H9 (cell line): ENCODE measurements at regions not wholly inside any gene's neighbourhood (a gene's known extent, or its start where the extent isn't known, plus 50 kb on each side); places are given as distances from the start of the nearest gene placed in this dataset.

Experiments used
- DNase-seq: peaks from one replicate; pipeline ENCODE4 v3.0.0-alpha.2; 2017
- H2AFZ ChIP-seq: one replicate; pipeline ENCODE4 v1.6.1; 2013; ENCODE audit warnings: mild to moderate bottlenecking, low read length, control low read depth, moderate library complexity
- H2AK5ac ChIP-seq: 2 replicates; pipeline ENCODE4 v1.6.1; 2013; ENCODE audit warnings: low read length, control low read depth, mixed read lengths; ENCODE audit not compliant: insufficient read length
- H2BK120ac ChIP-seq: one replicate; pipeline ENCODE4 v1.6.1; 2013; ENCODE audit warnings: low read depth, mild to moderate bottlenecking, low read length, control low read depth, inconsistent platforms; ENCODE audit not compliant: poor library complexity, severe bottlenecking
- H2BK12ac ChIP-seq: 2 replicates; pipeline ENCODE4 v1.6.1; 2013; ENCODE audit warnings: low read length, control low read depth, mixed read lengths, low read depth; ENCODE audit not compliant: insufficient read length
- H2BK15ac ChIP-seq: 2 replicates; pipeline ENCODE4 v1.6.1; 2013; ENCODE audit warnings: low read depth, low read length, control low read depth
- H2BK20ac ChIP-seq: one replicate; pipeline ENCODE4 v1.6.1; 2013; ENCODE audit warnings: low read depth, mild to moderate bottlenecking, low read length, control low read depth, inconsistent platforms; ENCODE audit not compliant: poor library complexity, severe bottlenecking
- H2BK5ac ChIP-seq: 2 replicates; pipeline ENCODE4 v1.6.1; 2013; ENCODE audit warnings: low read length, control low read depth, mixed read lengths; ENCODE audit not compliant: insufficient read length
- H3K14ac ChIP-seq: 2 replicates; pipeline ENCODE4 v1.6.1; 2013; ENCODE audit warnings: low read length, control low read depth; ENCODE audit not compliant: insufficient read depth
- H3K18ac ChIP-seq: 2 replicates; pipeline ENCODE4 v1.6.1; 2013; ENCODE audit warnings: low read depth, mild to moderate bottlenecking, mixed read lengths, low read length, control low read depth; ENCODE audit not compliant: insufficient read length
- H3K23ac ChIP-seq: 2 replicates; pipeline ENCODE4 v1.6.1; 2013; ENCODE audit warnings: low read length, control low read depth, mixed read lengths, low read depth; ENCODE audit not compliant: insufficient read length
- H3K23me2 ChIP-seq: 2 replicates; pipeline ENCODE4 v1.6.1; 2013; ENCODE audit warnings: low read depth, mild to moderate bottlenecking, mixed read lengths, low read length, control low read depth; ENCODE audit not compliant: insufficient read length, poor library complexity, severe bottlenecking
- H3K27ac ChIP-seq: 2 replicates; pipeline ENCODE4 v1.5.1; 2013; ENCODE audit warnings: low read length, control low read depth, mixed read lengths, low read depth; ENCODE audit not compliant: insufficient read length
- H3K27me3 ChIP-seq: 2 replicates; pipeline ENCODE4 v1.6.1; 2013; ENCODE audit warnings: low read length, control low read depth, inconsistent platforms; ENCODE audit not compliant: insufficient read depth
- H3K4ac ChIP-seq: 2 replicates; pipeline ENCODE4 v1.6.1; 2013; ENCODE audit warnings: low read depth, mild to moderate bottlenecking, control low read depth, inconsistent platforms, low read length, moderate library complexity
- H3K4me1 ChIP-seq: 2 replicates; pipeline ENCODE4 v1.6.1; 2013; ENCODE audit warnings: low read length, control low read depth, inconsistent platforms; ENCODE audit not compliant: insufficient read depth
- H3K4me2 ChIP-seq: 2 replicates; pipeline ENCODE4 v1.6.1; 2013; ENCODE audit warnings: low read length, control low read depth, mixed read lengths; ENCODE audit not compliant: insufficient read length, insufficient read depth
- H3K56ac ChIP-seq: 2 replicates; pipeline ENCODE4 v1.6.1; 2013; ENCODE audit warnings: low read depth, mild to moderate bottlenecking, mixed read lengths, low read length, control low read depth; ENCODE audit not compliant: insufficient read length
- H3K79me1 ChIP-seq: 2 replicates; pipeline ENCODE4 v1.6.1; 2013; ENCODE audit warnings: low read depth, mild to moderate bottlenecking, moderate library complexity, low read length, control low read depth, inconsistent platforms; ENCODE audit not compliant: insufficient read depth, poor library complexity, severe bottlenecking
- H3K79me2 ChIP-seq: 2 replicates; pipeline ENCODE4 v1.6.1; 2013; ENCODE audit warnings: low read length, control low read depth, inconsistent platforms; ENCODE audit not compliant: insufficient read depth
- H3K9ac ChIP-seq: 2 replicates; pipeline ENCODE4 v1.6.1; 2013; ENCODE audit warnings: low read length, control low read depth, mixed read lengths; ENCODE audit not compliant: insufficient read length; ENCODE audit errors: extremely low read depth
- H3K9me3 ChIP-seq: one replicate; pipeline ENCODE4 v1.6.1; 2013; ENCODE audit warnings: low read depth, low read length, inconsistent platforms; ENCODE audit not compliant: control insufficient read depth
- H3T11ph ChIP-seq: one replicate; pipeline ENCODE4 v1.6.1; 2013; ENCODE audit warnings: mild to moderate bottlenecking, low read length, control low read depth, inconsistent platforms
- H4K20me1 ChIP-seq: one replicate; pipeline ENCODE4 v1.6.1; 2013; ENCODE audit not compliant: control insufficient read depth, insufficient read length, insufficient read depth
- H4K5ac ChIP-seq: 2 replicates; pipeline ENCODE4 v1.6.1; 2013; ENCODE audit warnings: low read depth, mild to moderate bottlenecking, mixed read lengths, low read length, control low read depth; ENCODE audit not compliant: insufficient read length
- H4K8ac ChIP-seq: replicated peaks from 2 replicates; pipeline ENCODE4 v1.6.1; 2013; ENCODE audit warnings: low read length, control low read depth, mixed read lengths, low read depth; ENCODE audit not compliant: insufficient read length
- H4K91ac ChIP-seq: 2 replicates; pipeline ENCODE4 v1.6.1; 2013; ENCODE audit warnings: low read depth, mild to moderate bottlenecking, moderate library complexity, mixed read lengths, low read length, control low read depth; ENCODE audit not compliant: insufficient read length
- H3K27ac Mint-ChIP-seq, 3 experiments: 2 replicates in 2 of 3; 3 replicates in 1 of 3; pipeline ENCODE4 v1.8.0; 2020 to 2021; ENCODE audit warnings: mixed read lengths in 3 of 3, mild to moderate bottlenecking in 1 of 3, moderate library complexity in 1 of 3
- H3K27me3 Mint-ChIP-seq: 2 replicates; pipeline ENCODE4 v1.8.0; 2021; ENCODE audit warnings: low read depth, mild to moderate bottlenecking, moderate library complexity, mixed read lengths
- H3K36me3 Mint-ChIP-seq, 3 experiments: 2 replicates in 2 of 3; 3 replicates in 1 of 3; pipeline ENCODE4 v1.8.0; 2020 to 2021; ENCODE audit warnings: low read depth in 3 of 3, mixed read lengths in 3 of 3; ENCODE audit not compliant: insufficient read depth in 1 of 3
- H3K4me1 Mint-ChIP-seq, 2 experiments: 2 replicates each; pipeline ENCODE4 v1.8.0; 2020; ENCODE audit warnings: mixed read lengths in 2 of 2
- H3K4me3 Mint-ChIP-seq, 2 experiments: 2 replicates in 1 of 2; 3 replicates in 1 of 2; pipeline ENCODE4 v1.8.0; 2020 to 2021; ENCODE audit warnings: mild to moderate bottlenecking in 2 of 2, mixed read lengths in 2 of 2, moderate library complexity in 1 of 2
- H3K9me3 Mint-ChIP-seq, 2 experiments: 2 replicates in 1 of 2; 3 replicates in 1 of 2; pipeline ENCODE4 v1.8.0; 2020; ENCODE audit warnings: mild to moderate bottlenecking in 2 of 2, mixed read lengths in 2 of 2, moderate library complexity in 1 of 2
- WGBS: extraction: QIAGEN DNeasy Blood & Tissue Kit; methylation state at CpG from one replicate; pipeline ENCODE4 v1.1.7; 2013; ENCODE audit warnings: missing lambda C conversion rate, low lambda C conversion rate, mixed read lengths; ENCODE audit not compliant: insufficient read length; ENCODE audit errors: extremely low coverage; 5-methylcytosine and 5-hydroxymethylcytosine counted together
- TF ChIP-seq, protein P1 (sequence below): fragments of 200-600 bp; sonication (generic); conservative IDR thresholded peaks from 3 replicates; pipeline ENCODE4 v1.8.0; 2021; ENCODE audit warnings: antibody characterized with exemption, mild to moderate bottlenecking

DNA sequence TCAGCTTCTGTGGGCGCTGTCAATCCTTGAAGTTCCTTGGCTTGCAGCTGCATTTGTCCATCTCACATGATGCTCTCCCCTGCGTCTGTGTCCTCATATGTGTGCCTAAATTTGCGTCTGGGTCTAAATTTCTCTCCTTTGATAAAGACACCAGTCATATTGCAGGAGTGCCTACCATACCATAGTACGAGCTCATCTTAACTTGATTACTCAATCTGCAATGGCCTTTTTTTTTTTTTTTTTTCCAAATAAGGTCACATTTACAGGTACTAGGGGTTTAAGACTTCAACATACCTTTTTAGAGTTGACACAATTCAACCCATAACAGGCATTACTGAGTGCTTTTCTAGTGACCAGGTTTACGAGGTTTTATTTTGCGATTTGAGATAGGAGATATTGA lies 233.3 kb upstream of the TBX3 start:
- no peaks in the 10 kb centered on the region for H3K36me3 Mint-ChIP-seq
- peaks cover 0 to 3% of the 10 kb centered on the region in 2 experiments; a peak in 2 of 5 replicates for H3K9me3 Mint-ChIP-seq
- H3K9me3 ChIP-seq = no peaks in the 10 kb centered on the region

More for the DNA sequence above, 233.3 kb upstream of the TBX3 start:
- no peak overlapping the region for H2AFZ ChIP-seq
- peaks cover 4 to 9% of the 10 kb centered on the region in 2 experiments; a peak in 3 of 4 replicates for H3K4me1 Mint-ChIP-seq
- H2AK5ac ChIP-seq = no peak overlapping the region
- no peak overlapping the region for H3K4ac ChIP-seq
- no peak overlapping the region for H4K8ac ChIP-seq
- H3K27ac ChIP-seq = no peak overlapping the region
- no peaks in the 10 kb centered on the region for H3K79me2 ChIP-seq
- no peak overlapping the region for H2BK5ac ChIP-seq
- no peak overlapping the region for H4K5ac ChIP-seq
- TF ChIP-seq, protein P1, sequence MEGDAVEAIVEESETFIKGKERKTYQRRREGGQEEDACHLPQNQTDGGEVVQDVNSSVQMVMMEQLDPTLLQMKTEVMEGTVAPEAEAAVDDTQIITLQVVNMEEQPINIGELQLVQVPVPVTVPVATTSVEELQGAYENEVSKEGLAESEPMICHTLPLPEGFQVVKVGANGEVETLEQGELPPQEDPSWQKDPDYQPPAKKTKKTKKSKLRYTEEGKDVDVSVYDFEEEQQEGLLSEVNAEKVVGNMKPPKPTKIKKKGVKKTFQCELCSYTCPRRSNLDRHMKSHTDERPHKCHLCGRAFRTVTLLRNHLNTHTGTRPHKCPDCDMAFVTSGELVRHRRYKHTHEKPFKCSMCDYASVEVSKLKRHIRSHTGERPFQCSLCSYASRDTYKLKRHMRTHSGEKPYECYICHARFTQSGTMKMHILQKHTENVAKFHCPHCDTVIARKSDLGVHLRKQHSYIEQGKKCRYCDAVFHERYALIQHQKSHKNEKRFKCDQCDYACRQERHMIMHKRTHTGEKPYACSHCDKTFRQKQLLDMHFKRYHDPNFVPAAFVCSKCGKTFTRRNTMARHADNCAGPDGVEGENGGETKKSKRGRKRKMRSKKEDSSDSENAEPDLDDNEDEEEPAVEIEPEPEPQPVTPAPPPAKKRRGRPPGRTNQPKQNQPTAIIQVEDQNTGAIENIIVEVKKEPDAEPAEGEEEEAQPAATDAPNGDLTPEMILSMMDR = no peak
- no peaks in the 10 kb centered on the region for H3K79me1 ChIP-seq
- H3T11ph ChIP-seq = no peak overlapping the region
- peaks cover 3% of the 10 kb centered on the region for H3K27me3 Mint-ChIP-seq
- no peak overlapping the region for H3K18ac ChIP-seq
- H3K23me2 ChIP-seq = no peaks in the 10 kb centered on the region
- no peak overlapping the region for H4K91ac ChIP-seq
- no peak overlapping the region for H3K23ac ChIP-seq
- H3K4me3 Mint-ChIP-seq = no peak overlapping the region
- no peak overlapping the region for H2BK12ac ChIP-seq
- no peak overlapping the region for H2BK15ac ChIP-seq
- H3K27ac Mint-ChIP-seq = no peak overlapping the region
- H2BK20ac ChIP-seq = no peak overlapping the region
- H3K56ac ChIP-seq = no peak overlapping the region
- no peak for DNase-seq
- no CpG with 5 or more reads among the region's 6 CpGs for WGBS
- H4K20me1 ChIP-seq = no peaks in the 10 kb centered on the region
- H2BK120ac ChIP-seq = no peak overlapping the region
- no peak overlapping the region for H3K14ac ChIP-seq
- no peaks in the 10 kb centered on the region for H3K27me3 ChIP-seq
- H3K4me1 ChIP-seq = no peaks in the 10 kb centered on the region
- H3K4me2 ChIP-seq = no peak overlapping the region
- no peak overlapping the region for H3K9ac ChIP-seq
